Activated CD4-positive, alpha-beta T cell treated with anti-CD3 and anti-CD28 coated beads for 36 hours (primary cell): ENCODE measurements at regions not wholly inside any gene's neighbourhood (a gene's known extent, or its start where the extent isn't known, plus 50 kb on each side); places are given as distances from the start of the nearest gene placed in this dataset.
A peak's percentile ranks its signal among the peaks of the same experiment; 100 is the strongest.

ENCODE experiments used
- ATAC-seq: fragments of 200-7000 bp; cut with Tn5 transposase; one replicate; pipeline ENCODE4 v1.10.0; 2021; ENCODE audit warnings: mild to moderate bottlenecking, moderate library complexity
- CTCF ChIA-PET: fragments of 350-600 bp; sonication (Branson Sonifier 250); formaldehyde crosslinking; loops from one replicate; lab custom pipeline; 2021; ENCODE audit warnings: antibody characterized with exemption; lab: Charles Lee
- POLR2A ChIA-PET: fragments of 350-600 bp; sonication (Branson Sonifier 250); formaldehyde crosslinking; loops from one replicate; lab custom pipeline; 2021; ENCODE audit warnings: antibody characterized with exemption, inconsistent platforms; lab: Charles Lee
- DNase-seq: peaks from one replicate; pipeline ENCODE4 v3.0.0-alpha.2; 2020
- H3K27ac Mint-ChIP-seq: one replicate; pipeline ENCODE4 v1.8.0; 2021; ENCODE audit warnings: mixed read lengths
- H3K27me3 Mint-ChIP-seq: one replicate; pipeline ENCODE4 v1.8.0; 2021; ENCODE audit warnings: mixed read lengths
- H3K36me3 Mint-ChIP-seq: one replicate; pipeline ENCODE4 v1.8.0; 2021; ENCODE audit warnings: low read depth, mixed read lengths
- H3K4me1 Mint-ChIP-seq: one replicate; pipeline ENCODE4 v1.8.0; 2021; ENCODE audit warnings: mixed read lengths
- H3K4me3 Mint-ChIP-seq: one replicate; pipeline ENCODE4 v1.8.0; 2021; ENCODE audit warnings: mild to moderate bottlenecking, moderate library complexity, mixed read lengths
- H3K9me3 Mint-ChIP-seq: one replicate; pipeline ENCODE4 v1.8.0; 2021; ENCODE audit warnings: low read depth, mixed read lengths
- intact Hi-C, 2 experiments: fragments of 100-400 bp; cut with DNase I in 1 of 2; cut with micrococcal nuclease in 1 of 2; formaldehyde crosslinking; loops; one replicate each; pipeline versions ENCODE4 v1.14.2 to v1.15.1; 2022 to 2024; cut with DNase I, micrococcal nuclease

GRCh38 chrX:13099121-13099520 lies 54.7 kb upstream of the FAM9C start:
- H3K27me3 Mint-ChIP-seq, result no peaks in the 10 kb centered on the region
- no peaks in the 10 kb centered on the region for H3K36me3 Mint-ChIP-seq
- DNase-seq (no peak), ATAC-seq (no peak)
- no peak overlapping the region for H3K4me3 Mint-ChIP-seq
- POLR2A ChIA-PET, result interaction anchor here (0.6 kb wide), 1 partner anchor 319 kb away, joined by 3 read pairs; no protein-coding TSS in a partner anchor
- H3K27ac Mint-ChIP-seq, result peak overlapping the region; percentile 55
- H3K4me1 Mint-ChIP-seq, result peaks cover 69% of the 10 kb centered on the region
- H3K9me3 Mint-ChIP-seq, result no peaks in the 10 kb centered on the region
- CTCF ChIA-PET, result interaction anchor here (0.7 kb wide), 2 partner anchors 16 to 156 kb away, joined by 3 read pairs; no protein-coding TSS in a partner anchor
- intact Hi-C loops, result loop anchor here (10.0 kb wide), 4 partner anchors 166 to 636 kb away; partner anchors contain the start of genes OFD1 (in 1 of the 2) and TRAPPC2 (in 1 of the 2)

GRCh38 chrX:13096728-13097127 lies 52.3 kb upstream of the FAM9C start:
- Mint-ChIP-seq H3K36me3 (peaks cover 2% of the 10 kb centered on the region), H3K4me3 (no peak overlapping the region), H3K4me1 (peaks cover 79% of the 10 kb centered on the region), H3K27ac (peak overlapping the region; percentile 76), H3K9me3 (no peaks in the 10 kb centered on the region), H3K27me3 (no peaks in the 10 kb centered on the region)
- ATAC-seq, result no peak
- ChIA-PET CTCF (interaction anchor here (3.2 kb wide), 1 partner anchor 150 kb away, joined by 11 read pairs; no protein-coding TSS in a partner anchor), POLR2A (no interaction called here)
- intact Hi-C loops, result loop anchor here (10.0 kb wide), 4 partner anchors 168 to 638 kb away; partner anchors contain the start of genes OFD1 (in 1 of the 2) and TRAPPC2 (in 1 of the 2)
- DNase-seq, result no peak

GRCh38 chrX:13094828-13095341 lies 50.5 kb upstream of the FAM9C start:
- intact Hi-C loops, result loop anchor here (5.0 to 10.0 kb wide), 9 partner anchors 72 to 932 kb away; partner anchors contain the start of genes GEMIN8 (in 2 of the 2), OFD1 (in 1 of the 2), TCEANC (in 1 of the 2) and TRAPPC2 (in 1 of the 2)
- H3K4me1 Mint-ChIP-seq, result peaks cover 79% of the 10 kb centered on the region
- H3K36me3 Mint-ChIP-seq, result peaks cover 2% of the 10 kb centered on the region
- H3K9me3 Mint-ChIP-seq, result no peaks in the 10 kb centered on the region
- no peak overlapping the region for H3K4me3 Mint-ChIP-seq
- ATAC-seq, result no peak
- ChIA-PET CTCF (interaction anchor here (3.2 kb wide), 1 partner anchor 148 kb away, joined by 11 read pairs; no protein-coding TSS in a partner anchor), POLR2A (no interaction called here)
- no peaks in the 10 kb centered on the region for H3K27me3 Mint-ChIP-seq
- H3K27ac Mint-ChIP-seq, result peak overlapping the region; percentile 70
- DNase-seq, result no peak

- Mint-ChIP-seq H3K4me3 (peak overlapping the region; percentile 66), H3K9me3 (no peaks in the 10 kb centered on the region), H3K4me1 (peaks cover 79% of the 10 kb centered on the region), H3K36me3 (peaks cover 2% of the 10 kb centered on the region), H3K27ac (peak overlapping the region; percentile 95), H3K27me3 (no peaks in the 10 kb centered on the region)
- ChIA-PET CTCF (interaction anchor here (3.2 to 4.0 kb wide), 2 partner anchors 144 to 148 kb away, joined by 11 to 28 read pairs; no protein-coding TSS in a partner anchor), POLR2A (no interaction called here)
- no peak for ATAC-seq
- no peak for DNase-seq
- intact Hi-C loops, result loop anchor here (5.0 to 10.0 kb wide), 9 partner anchors 73 to 933 kb away; partner anchors contain the start of genes GEMIN8 (in 2 of the 2), OFD1 (in 1 of the 2), TCEANC (in 1 of the 2) and TRAPPC2 (in 1 of the 2)
Observed at GRCh38 chrX:13094374-13094773, 50.0 kb upstream of the FAM9C start.
